MM.1S (cell line): ENCODE measurements at regions not wholly inside any gene's neighbourhood (a gene's known extent, or its start where the extent isn't known, plus 50 kb on each side); places are given as distances from the start of the nearest gene placed in this dataset.

ENCODE experiments used
- CTCF ChIP-seq: fragments of 300-600 bp; sonication (generic); IDR thresholded peaks from 2 replicates; pipeline ENCODE4 v1.5.1; 2016; ENCODE audit warnings: antibody characterized with exemption, low read length, mixed read lengths
- EZH2 ChIP-seq: fragments of 300-600 bp; sonication (generic); optimal IDR thresholded peaks from 2 replicates; pipeline ENCODE3; 2017; ENCODE audit warnings: low read depth, mild to moderate bottlenecking, antibody characterized with exemption, low read length, mixed read lengths

- no peak for TF ChIP-seq CTCF
- TF ChIP-seq EZH2, result no peak
Measured at GRCh38 chr11:29480981-29481380, 535.8 kb downstream of the KCNA4 start.
